Hematopoietic multipotent progenitor cell treated with erythropoietin and hydrocortisone succinate and interleukin-3 and kit ligand, for 6 days (in vitro differentiated cells): ENCODE measurements at regions not wholly inside any gene's neighbourhood (a gene's known extent, or its start where the extent isn't known, plus 50 kb on each side); places are given as distances from the start of the nearest gene placed in this dataset.
"Not testable (repeated sequence)": the region's sequence is repeated elsewhere in the genome, so short reads cannot be mapped to it uniquely, and the experiment has no call there.

Source experiments
- DNase-seq: peaks from one replicate; pipeline ENCODE4 v3.0.0-alpha.2; 2015

DNA sequence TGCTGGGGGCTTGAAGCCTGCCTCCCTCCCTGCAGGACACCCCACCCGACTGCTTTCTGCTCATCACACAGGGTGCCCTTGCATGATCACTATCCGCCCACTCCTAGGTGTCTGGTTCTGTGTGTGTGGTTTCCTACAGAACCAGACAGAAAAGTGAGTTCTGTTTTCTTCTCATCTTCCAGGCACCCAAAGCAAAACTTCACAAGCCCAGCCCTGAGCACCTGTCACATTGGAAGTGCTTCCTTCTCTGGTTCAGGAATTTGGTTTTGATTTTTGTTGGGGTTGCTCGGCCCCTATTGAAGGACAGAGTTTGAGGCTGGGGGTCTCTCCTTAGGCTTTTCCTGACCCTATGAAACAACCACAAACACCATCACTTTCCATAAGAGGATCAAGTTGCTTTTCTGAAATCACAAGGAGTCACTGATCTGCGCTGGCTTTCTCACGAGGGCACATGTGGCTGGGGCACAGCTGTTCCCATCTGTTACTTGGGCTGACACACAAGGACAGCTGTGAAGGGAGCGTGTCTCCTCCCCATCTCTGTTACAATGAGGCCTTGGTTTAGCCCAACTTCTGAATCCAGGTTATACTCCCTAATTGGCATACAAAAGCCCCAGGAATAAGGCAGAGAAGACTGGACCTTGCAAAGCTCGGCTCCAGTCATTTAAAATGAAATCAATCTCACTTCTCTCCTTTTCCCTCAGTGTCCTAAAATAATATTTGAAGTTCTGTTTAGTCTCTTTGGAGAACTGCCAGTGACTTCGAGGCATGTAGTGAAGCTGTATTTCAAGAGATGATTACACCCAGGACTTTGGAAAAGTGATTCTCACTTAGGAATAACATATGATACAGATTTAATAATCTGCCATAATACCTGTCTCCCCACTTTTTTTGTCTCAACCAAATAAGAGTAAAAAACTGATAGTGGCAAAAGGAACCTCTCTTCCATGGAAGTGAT is 213.1 kb upstream of the GAS1 start:
- DNase-seq = no peak

GRCh38 chr9:87167161-87167560 is 219.9 kb upstream of the GAS1 start:
- no peak for DNase-seq

DNA sequence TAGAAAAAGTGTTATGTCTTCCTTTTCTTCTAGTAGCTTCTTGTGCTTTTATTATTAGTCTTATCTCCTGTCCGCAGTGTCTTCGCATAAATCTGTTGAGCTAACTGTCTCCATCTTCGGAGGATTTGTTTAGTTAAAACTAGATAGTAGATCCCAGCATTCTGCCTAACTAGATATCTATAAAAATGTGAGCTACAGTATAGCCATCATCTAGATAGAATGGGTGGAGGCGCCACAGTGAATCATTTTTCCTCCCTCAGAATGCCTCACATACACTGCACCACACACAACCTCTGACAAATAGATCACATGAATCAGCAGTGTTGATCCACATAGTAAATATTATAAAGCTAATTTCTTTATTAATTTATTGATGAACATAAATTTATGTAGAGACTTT is 220.3 kb upstream of the GAS1 start:
- no peak for DNase-seq

DNA sequence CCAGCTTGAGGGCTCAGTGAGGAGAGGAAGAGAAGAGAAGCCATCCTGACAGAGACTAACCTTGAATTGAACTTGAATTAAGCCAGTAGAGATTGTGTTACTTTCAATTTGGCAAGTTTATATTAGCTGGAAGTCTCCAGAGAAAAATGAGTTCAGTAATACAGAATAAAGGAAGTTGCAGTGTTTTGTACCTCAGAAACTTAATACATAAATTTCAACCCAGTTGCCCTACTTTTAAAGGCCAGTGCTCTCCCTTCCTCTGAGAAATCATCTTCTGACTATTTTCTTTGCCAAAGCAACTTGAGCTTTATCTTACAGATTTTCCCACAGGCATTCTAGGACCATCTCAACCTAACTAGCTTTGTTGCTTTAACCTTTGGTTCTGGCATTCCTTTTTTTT is 231.0 kb upstream of the GAS1 start:
- DNase-seq = no peak

DNA sequence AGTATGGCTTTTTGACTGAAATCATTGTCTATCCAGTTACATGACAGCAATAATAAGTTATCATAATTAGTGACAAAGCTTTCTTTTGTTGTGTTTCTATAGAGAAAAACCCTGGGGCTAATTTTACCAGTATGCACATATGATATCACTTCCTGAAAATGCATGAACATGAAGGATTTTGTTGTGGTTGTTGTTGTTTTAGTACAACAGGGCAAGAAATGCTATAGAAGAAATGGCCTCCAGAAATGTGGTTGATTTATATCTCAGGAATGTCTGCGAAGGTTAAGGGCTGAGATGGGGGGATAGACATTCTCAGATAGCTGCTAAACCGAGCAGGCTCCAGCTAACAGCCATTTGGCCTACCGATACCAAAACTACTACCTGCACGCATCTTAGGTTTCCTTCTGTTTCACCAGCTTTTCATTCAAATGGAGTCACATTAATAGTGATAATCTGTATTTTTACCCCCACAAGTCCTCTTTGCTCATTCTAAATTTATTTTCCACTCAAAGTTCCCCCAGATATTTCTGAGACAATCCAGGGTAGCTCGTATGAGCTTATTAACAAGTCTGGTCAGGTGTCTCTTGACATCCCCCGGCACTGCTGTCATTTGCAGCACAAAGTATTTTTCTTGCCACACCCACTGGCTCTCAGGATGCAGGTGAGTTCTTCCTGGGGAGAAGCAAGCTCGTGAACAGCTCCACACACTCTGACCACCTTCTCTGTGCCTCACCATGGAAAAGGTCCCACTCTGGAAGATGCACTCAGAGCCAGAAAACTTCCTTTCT is 232.4 kb upstream of the GAS1 start:
- no peak for DNase-seq

- DNase-seq = no peak
Observed at GRCh38 chr9:87180361-87180760, 233.1 kb upstream of the GAS1 start.

- no peak for DNase-seq
Observed at GRCh38 chr9:87180841-87181240, 233.5 kb upstream of the GAS1 start.

DNA sequence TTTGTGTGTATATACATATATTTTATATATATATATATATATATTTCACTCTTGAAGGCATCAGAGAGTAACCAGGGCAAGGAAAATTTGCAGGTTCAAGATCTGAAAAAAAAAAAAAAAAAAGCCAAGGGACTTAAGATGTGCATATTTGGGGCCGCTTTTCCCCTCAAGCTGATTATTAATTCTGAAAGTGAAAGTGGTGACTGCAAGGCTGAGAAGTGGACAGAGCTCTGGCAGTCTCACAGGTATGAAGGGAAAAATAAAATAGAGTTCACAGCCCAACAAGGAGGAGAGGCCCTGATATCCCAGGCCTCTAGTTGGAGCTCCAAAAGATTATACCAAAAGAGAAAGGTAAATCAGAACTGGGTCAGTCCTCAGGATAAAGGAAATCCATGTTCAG is 234.4 kb upstream of the GAS1 start:
- DNase-seq = no peak

DNA sequence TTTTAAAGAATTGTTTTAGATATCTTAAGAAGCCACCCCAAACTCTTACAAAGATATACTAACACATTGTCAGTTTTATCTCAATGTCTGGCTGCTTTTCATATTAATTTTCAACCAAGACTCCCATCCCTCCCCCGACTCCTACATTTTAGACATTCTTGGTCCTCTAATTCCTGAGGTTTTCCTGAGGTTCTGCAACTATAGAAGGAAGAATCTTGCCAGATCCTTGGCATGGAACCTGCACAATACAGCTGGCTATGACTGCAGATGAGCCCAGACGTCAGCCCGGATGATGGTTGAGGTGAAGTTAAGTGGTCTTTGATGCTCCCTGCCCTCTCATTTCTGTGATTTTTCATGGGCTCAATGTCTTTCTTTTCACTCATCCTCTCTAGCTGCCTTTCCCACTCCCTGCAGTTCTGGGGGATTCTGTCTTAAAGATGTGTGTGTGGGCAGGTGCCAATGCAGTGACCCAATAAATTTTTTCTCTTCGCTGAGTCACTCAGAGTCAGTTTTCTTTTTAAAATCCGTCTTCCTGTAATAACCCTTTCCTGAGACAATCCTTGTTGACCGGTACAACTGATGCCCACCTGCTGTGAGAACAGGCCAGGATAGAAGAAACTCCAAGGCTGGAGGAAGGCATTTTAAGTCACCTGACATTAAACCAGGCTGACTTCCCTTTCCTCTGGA is 237.8 kb upstream of the GAS1 start:
- no peak for DNase-seq

GRCh38 chr9:87187656-87188055 is 240.3 kb upstream of the GAS1 start:
- DNase-seq = no peak

DNA sequence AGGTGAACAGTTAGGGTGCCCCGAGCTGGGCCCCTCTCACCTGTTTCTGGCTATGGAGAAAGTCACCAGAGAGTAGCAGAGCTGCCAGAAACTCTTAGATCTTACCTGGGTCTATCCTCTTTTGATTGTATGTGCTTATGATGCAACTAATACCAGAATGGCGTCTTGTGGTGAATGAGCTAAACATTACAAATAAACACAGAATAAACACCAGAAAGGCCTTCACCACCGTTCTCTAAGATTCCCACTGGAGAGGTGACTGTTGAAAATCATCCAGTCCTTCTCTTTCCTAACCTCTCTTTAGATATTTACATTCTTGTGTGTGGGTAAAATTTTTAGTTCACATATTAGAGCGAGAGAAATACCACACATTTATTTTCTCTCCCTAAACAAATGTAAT is 241.7 kb upstream of the GAS1 start:
- no peak for DNase-seq

GRCh38 chr9:87193151-87193550 is 245.8 kb upstream of the GAS1 start:
- DNase-seq = no peak

GRCh38 chr9:87193925-87194868 is 246.9 kb upstream of the GAS1 start:
- no peak for DNase-seq

- no peak for DNase-seq
Observed at GRCh38 chr9:87195306-87195705, 248.0 kb upstream of the GAS1 start.

DNA sequence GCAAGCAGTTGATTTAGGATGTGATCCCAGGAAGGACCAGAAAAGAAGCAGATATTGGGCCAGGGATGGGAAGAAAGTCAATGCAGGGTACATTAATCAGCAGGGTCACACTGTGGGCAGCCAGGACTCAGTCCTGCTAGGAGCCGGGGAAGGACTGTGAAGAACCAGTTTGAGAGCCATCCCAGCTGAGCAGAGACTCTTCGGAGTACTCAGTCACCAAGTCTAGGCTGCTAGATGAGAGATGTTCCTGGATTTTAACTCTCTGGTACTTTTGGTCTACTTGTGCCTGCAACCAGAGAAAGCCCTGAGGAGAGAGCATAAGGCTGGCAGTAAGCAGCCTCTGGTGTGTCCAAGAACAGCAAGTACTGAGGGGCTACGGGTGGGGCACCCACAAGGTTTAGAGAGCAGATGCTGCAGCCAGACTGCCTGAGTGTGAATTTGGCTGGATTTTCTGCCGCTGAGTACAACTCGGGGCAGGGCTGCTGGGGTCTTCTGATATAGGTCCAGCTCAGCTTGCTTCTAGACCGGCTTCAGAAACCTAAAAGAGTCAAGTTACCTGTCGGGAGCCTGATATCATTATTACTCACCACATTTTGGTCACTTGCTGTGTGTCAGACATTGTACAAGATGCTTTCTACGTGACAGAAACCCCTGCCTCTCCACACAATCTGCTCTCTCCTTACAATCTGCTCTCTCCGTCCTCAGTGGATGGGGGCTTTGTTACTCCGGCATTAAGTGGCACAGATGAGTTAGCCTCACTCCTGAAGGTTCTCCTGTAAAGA is 250.2 kb upstream of the GAS1 start:
- DNase-seq = no peak

- DNase-seq = no peak
Observed at GRCh38 chr9:87198716-87199115, 251.4 kb upstream of the GAS1 start.

DNA sequence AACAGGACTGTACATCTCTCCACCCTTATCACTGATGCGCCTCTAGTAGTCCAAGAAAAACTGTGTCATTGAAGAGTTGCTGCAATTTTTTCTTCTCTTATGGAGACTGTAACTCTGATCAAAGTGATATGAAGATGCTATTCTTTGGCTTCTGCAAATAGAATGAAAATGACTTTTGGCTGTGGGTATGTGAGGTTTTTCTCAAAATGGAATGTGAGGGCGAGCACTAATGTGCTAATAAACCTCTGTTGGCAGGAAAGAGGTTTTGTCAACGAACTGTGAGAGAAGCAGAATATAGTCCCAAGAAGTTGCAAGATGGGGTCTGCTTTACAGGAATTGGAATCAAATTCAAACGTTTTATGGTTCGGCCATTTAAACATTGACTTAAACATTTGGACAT is 252.0 kb upstream of the GAS1 start:
- no peak for DNase-seq

DNA sequence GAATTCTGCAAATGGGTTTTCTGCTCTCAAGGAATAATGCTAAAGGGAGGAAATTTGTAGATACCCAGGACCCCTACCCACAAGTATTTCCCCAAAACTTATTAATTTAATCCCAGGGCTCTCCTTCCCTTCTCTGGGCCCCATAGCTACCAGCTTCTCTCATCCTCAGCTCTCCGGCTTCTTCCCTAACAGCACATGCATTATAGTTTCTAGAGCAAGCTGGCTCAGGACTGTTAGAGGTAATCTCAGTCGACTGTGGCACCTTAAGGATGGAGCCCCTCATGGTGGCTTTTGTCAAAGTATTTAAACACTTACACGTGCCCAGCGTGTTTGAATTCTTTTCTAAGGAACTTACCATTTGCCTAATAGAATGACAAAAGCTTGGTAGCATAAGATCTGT is 252.5 kb upstream of the GAS1 start:
- DNase-seq = no peak

- DNase-seq = no peak
Observed at GRCh38 chr9:87201351-87201751, 254.0 kb upstream of the GAS1 start.

DNA sequence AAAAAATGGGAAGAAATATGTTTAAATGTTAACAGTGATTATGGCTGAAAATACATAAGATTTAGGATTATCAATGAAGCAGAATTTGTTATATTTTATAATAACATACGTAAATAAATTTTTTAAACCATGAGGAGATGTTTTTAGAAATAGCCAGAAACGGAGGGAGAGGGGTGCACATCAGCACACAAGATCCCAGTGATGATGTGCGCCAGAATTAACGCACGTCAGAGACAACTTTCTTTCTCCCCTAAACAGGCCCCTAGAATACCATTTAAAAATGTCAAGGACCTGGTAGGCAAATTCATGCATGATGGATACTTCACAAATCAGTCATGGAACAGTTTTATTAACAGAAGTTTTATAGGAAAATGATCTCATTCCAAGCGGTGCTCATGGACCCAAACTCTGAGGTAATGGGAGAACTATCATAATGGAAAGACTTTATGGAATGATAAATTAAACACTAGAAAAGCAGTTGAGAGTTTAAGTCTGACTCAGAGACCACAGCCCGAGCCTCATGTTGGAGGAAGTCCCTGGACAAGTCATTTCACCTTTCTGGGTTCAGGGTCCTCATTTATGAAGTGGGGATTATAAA is 258.9 kb upstream of the GAS1 start:
- no peak for DNase-seq

GRCh38 chr9:87210658-87211057 is 263.4 kb upstream of the GAS1 start:
- not testable (repeated sequence) for DNase-seq
